SW 1271 (cell line): ENCODE measurements at regions not wholly inside any gene's neighbourhood (a gene's known extent, or its start where the extent isn't known, plus 50 kb on each side); places are given as distances from the start of the nearest gene placed in this dataset.
"Not testable (repeated sequence)": the region's sequence is repeated elsewhere in the genome, so short reads cannot be mapped to it uniquely, and the experiment has no call there.

Experiments used
- DNase-seq, 2 experiments: peaks; one replicate each; lab custom pipeline; 2025; lab: John Stamatoyannopoulos, UW

GRCh38 chr6:102910701-102911139 is 1517.2 kb downstream of the GRIK2 start:
- DNase-seq, result not testable (repeated sequence)

- DNase-seq, result no peak
Observed at GRCh38 chr6:102907181-102907580, 1513.7 kb downstream of the GRIK2 start.

GRCh38 chr6:102902471-102902870 is 1509.0 kb downstream of the GRIK2 start:
- no peak for DNase-seq

DNA sequence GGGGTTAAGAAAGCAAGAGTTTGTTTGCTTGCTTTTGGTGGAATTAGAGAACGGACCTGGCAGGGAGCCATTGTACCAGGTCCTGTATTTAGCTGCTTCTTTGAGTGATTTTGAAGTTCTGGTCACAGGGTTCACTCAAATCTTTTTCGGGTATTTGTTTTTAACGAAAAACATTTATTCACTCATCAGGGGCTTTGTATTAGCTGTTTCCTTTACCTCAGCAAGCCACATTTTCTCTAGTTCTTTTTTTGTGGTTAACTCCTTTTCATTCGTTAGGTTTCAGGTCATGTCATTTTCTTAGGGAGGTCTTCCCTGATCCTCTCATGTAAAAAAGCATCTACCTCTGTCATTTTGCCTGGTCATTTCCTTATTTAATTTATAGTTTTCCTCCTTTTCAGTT is 1502.2 kb downstream of the GRIK2 start:
- DNase-seq, result no peak

GRCh38 chr6:102885165-102885564 is 1491.7 kb downstream of the GRIK2 start:
- DNase-seq, result no peak

- no peak for DNase-seq
Observed at GRCh38 chr6:102853249-102853955, 1459.9 kb downstream of the GRIK2 start.

DNA sequence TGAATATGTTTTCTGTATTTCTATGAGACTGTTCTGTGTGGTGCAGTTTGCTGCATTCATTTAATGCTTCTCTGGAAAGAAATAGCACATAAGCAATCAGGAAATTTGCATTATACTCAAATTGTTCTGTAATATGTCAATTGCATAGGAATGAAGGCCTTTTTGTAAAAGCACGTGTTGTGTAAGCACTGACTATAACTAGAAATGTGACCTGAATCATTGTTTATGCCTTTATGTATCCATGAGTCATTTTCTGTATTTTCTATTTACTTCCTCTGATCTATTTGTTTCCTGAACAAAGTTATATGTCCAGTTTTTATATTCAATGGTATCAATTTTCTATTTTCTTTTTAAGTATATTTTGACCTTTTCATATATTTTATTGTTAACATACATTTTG is 1455.3 kb downstream of the GRIK2 start:
- no peak for DNase-seq

GRCh38 chr6:102848210-102848609 is 1454.7 kb downstream of the GRIK2 start:
- no peak for DNase-seq

DNA sequence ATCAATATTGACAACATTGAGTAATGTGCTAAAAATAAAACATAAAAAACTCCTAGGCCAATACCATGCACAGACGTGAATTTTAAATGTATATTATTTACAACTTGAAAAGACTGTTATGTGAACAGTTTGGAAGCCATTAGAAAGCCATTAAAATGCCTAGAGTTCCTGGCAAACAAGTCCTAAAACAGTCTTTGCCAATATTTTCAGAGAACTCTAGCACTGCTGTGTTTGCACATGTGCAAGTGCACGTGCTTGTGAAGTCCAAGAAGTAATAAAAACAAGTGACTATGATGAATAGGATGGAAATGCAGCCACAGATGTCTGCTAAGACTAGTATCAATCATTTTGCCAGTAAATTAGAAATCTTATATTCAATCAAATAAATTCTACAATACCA is 1447.6 kb downstream of the GRIK2 start:
- no peak for DNase-seq

GRCh38 chr6:102832021-102832420 is 1438.5 kb downstream of the GRIK2 start:
- DNase-seq, result no peak

GRCh38 chr6:102820098-102820497 is 1426.6 kb downstream of the GRIK2 start:
- no peak for DNase-seq

GRCh38 chr6:102815207-102815606 is 1421.7 kb downstream of the GRIK2 start:
- no peak for DNase-seq

DNA sequence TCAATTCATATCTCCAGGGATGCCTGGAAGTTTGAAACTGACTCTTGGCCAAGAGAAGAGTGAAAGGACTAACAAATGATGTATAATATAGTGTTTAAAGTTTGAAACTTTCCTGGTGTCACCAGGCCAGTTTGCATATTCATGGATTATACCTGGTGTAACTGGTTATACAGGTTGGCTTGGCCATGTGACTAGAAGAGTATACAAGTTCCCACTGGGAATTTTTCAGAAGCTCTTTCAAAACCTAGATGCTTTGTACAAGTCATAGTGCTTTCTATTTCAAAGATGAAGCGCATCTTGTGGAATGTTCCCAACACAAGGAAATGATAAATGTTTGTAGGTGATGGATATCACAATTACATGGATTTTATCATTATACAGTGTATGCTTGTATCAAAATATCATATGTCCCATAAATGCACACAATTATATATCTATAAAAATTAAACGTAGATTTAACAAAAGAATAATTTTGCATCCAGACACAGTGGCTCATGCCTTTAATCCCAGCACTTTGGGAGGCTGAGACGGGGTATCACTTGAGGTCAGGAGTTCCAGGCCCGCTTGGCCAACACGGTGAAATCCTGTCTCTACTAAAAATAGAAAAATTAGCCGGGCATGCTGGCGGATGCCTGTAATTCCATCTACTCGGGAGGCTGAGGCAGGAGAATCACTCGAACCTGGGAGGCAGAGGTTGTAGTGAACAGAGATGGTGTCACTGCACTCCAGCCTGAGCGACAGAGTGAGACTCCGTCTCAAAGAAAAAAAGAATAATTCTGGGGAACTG is 1420.2 kb downstream of the GRIK2 start:
- DNase-seq, result no peak

GRCh38 chr6:102812242-102812641 is 1418.7 kb downstream of the GRIK2 start:
- DNase-seq, result no peak

DNA sequence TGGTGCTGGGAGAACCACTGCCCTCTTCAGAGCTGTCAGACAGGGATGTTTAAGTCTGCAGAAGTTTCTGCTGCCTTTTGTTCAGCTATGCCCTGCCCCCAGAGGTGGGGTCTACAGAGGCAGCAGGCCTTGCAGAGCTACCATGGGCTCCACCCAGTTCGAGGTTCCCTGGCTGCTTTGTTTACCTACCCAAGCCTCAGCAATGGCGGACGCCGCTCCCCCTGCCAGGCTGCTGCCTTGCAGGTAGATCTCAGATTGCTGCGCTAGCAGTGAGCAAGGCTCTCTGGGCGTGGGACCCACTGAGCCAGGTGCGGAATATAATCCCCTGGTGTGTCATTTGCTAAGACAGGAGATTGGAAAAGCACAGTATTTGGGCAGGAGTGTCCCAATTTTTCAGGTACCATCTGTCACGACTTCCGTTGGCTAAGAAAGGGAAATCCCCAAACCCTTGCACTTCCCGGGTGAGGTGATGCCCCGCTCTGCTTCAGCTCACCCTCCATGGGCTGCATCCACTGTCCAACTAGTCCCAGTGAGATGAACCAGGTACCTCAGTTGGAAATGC is 1415.5 kb downstream of the GRIK2 start:
- DNase-seq, result not testable (repeated sequence)

GRCh38 chr6:102799051-102799450 is 1405.5 kb downstream of the GRIK2 start:
- no peak for DNase-seq

DNA sequence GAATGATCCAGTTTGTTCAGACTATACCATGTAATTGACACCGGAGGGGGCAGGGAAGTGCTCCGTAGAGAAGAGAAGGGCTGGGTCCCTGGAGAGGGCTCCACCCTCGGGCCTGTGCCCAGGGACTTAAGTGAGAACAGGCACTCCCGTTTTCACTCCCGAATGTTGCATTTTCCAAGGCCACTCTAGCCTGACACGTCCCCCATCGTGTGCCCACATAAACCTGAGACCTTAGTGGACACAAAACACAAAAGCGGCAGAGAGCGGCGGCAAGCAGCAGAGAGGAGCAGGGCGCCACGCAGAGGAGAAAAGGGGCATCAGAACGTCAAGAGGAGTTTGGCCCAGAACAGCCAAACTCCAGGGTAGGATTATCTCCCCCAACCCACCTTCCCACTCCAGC is 1405.1 kb downstream of the GRIK2 start:
- DNase-seq, result no peak

DNA sequence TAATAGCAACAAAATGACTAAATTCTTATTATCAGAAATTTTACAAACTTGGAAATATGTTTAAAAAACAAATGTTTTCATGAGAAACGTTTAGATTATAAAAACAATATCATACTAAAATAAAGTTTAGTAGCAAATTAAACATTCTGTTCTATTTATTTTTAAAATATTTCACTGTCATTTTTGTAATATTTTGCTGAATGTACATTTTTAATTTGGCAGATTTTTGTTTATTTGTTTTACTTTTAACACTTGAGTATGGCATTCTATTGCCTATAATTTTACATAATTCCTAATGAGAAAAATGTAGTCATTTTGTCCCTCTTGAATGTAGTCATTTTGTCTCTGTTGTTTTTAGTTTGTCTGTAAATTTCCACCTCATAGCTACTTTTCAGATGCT is 1400.2 kb downstream of the GRIK2 start:
- DNase-seq, result no peak

- no peak for DNase-seq
Observed at GRCh38 chr6:102774326-102774725, 1380.8 kb downstream of the GRIK2 start.

GRCh38 chr6:102773636-102774035 is 1380.1 kb downstream of the GRIK2 start:
- no peak for DNase-seq

DNA sequence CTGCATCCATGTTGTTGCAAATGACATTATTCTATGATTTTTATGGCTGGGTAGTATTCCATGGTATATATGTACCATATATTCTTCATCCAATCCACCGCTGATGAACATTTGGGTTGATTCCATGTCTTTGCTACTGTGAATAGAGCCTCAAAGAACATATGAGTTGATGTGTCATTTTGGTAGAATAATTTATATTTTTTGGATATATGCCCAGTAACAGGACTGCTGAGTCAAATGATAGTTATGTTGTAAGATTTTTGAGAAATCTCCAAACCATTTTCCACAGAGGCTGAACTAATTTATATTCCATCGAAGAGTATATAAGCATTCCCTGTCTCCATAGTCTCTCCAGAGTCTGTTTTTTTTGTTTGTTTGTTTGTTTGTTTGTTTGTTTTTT is 1373.5 kb downstream of the GRIK2 start:
- no peak for DNase-seq

DNA sequence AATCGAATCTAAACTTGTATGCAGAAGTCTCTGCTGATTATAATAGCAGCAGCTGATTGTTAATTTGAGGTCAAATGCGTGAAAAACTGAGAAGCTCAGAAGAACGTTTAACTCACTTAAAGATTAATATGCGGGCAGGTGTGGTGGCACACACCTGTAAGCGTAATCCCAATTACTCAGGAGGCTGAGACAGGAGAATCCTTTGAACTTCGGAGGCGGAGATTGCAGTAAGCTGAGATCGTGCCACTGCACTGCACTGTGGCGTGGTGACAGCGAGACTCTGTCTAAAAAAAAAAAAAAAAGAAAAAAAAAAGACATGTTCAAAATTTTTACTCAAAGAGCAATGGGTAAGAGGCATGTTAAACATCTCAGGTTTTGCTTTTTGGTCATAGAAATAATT is 1370.8 kb downstream of the GRIK2 start:
- no peak for DNase-seq

DNA sequence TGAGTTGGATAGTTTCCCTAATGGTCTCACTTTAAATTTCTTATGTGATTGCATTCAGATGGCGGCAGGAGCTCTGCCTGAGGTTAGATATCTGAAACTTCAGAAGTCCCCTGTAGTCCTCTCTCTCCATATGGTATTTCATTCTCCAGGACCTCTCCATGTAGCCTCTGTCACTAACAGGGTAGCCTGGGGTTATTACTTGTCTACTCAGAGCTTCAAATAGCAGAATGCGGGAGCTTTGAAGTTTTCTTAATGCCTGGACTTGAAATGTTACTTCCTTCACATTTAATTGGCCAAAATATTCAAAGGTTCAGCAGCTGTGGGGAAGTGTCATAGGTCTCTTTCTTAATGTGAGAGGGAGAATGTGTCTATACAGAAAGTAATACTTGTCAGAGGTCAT is 1370.4 kb downstream of the GRIK2 start:
- no peak for DNase-seq
